NT2/D1 (cell line): ENCODE measurements at regions not wholly inside any gene's neighbourhood (a gene's known extent, or its start where the extent isn't known, plus 50 kb on each side); places are given as distances from the start of the nearest gene placed in this dataset.

Source experiments
- SUZ12 ChIP-seq: IDR thresholded peaks from 2 replicates; pipeline ENCODE4 v1.6.1; 2011; ENCODE audit not compliant: insufficient read length, insufficient read depth; ENCODE audit errors: extremely low read depth
- YY1 ChIP-seq: IDR thresholded peaks from 2 replicates; pipeline ENCODE4 v1.6.1; 2011; ENCODE audit not compliant: insufficient read length, insufficient read depth
- ZNF274 ChIP-seq: IDR thresholded peaks from 2 replicates; pipeline ENCODE4 v1.6.1; 2011; ENCODE audit warnings: mild to moderate bottlenecking, low read depth, low read length

DNA sequence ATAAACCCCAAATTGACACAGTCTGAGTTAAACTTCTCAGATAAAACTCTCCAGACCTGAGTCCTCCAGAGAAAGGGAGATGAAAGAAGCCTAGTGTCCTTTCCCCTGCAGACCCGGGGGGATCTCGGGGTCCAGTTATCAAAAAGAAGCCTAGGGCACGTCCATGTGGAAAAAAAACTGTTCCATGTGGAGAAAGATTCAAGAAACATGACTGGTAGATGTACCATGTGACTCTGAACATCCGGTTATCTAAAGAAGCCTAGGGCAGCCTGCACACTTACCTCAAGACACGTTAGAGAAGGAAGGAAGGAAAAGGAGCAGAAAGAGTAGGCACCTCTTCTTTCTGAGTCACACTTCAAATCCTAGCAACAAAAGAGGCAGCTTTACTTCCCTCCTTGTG lies 421.0 kb downstream of the LRATD1 start:
- TF ChIP-seq SUZ12: no peak
- no peak for TF ChIP-seq YY1
- no peak for TF ChIP-seq ZNF274
